Trophoblast cell (in vitro differentiated cells and primary cell): ENCODE measurements at regions not wholly inside any gene's neighbourhood (a gene's known extent, or its start where the extent isn't known, plus 50 kb on each side); places are given as distances from the start of the nearest gene placed in this dataset.

ENCODE experiments used
- DNase-seq, 2 donors: peaks; one replicate each; pipeline ENCODE4 v3.0.0-alpha.2; 2016
- H2AFZ ChIP-seq: 2 replicates; pipeline ENCODE4 v1.6.1; 2013; ENCODE audit warnings: low read length, moderate library complexity, mild to moderate bottlenecking; ENCODE audit not compliant: insufficient read depth, poor library complexity
- H2AK5ac ChIP-seq: 2 replicates; pipeline ENCODE4 v1.6.1; 2013; ENCODE audit warnings: mild to moderate bottlenecking, low read length
- H2BK120ac ChIP-seq: 2 replicates; pipeline ENCODE4 v1.6.1; 2013; ENCODE audit warnings: low read length, mild to moderate bottlenecking, moderate library complexity; ENCODE audit not compliant: insufficient read depth, poor library complexity
- H2BK12ac ChIP-seq: 2 replicates; pipeline ENCODE4 v1.6.1; 2013; ENCODE audit warnings: mild to moderate bottlenecking, low read length, moderate library complexity
- H2BK5ac ChIP-seq: 2 replicates; pipeline ENCODE4 v1.6.1; 2013; ENCODE audit warnings: low read length, low read depth, moderate library complexity, mild to moderate bottlenecking; ENCODE audit not compliant: poor library complexity
- H3K14ac ChIP-seq: 2 replicates; pipeline ENCODE4 v1.6.1; 2013; ENCODE audit warnings: mild to moderate bottlenecking, low read length
- H3K18ac ChIP-seq: 2 replicates; pipeline ENCODE4 v1.6.1; 2013; ENCODE audit warnings: mild to moderate bottlenecking, low read length
- H3K23ac ChIP-seq: 2 replicates; pipeline ENCODE4 v1.6.1; 2013; ENCODE audit warnings: low read length
- H3K27ac ChIP-seq: 2 replicates; pipeline ENCODE4 v1.5.1; 2013; ENCODE audit warnings: low read depth, mild to moderate bottlenecking, inconsistent platforms, low read length, moderate library complexity
- H3K27me3 ChIP-seq: 2 replicates; pipeline ENCODE4 v1.6.1; 2013; ENCODE audit warnings: inconsistent platforms, mild to moderate bottlenecking, low read length, moderate library complexity; ENCODE audit not compliant: insufficient read depth
- H3K36me3 ChIP-seq, 2 experiments: 1 replicate in 1 of 2; 2 replicates in 1 of 2; pipeline ENCODE4 v1.6.1; 2013; ENCODE audit warnings: low read length in 2 of 2, mild to moderate bottlenecking in 2 of 2, moderate library complexity in 1 of 2; ENCODE audit not compliant: insufficient read depth in 2 of 2, control insufficient read depth in 1 of 2
- H3K4ac ChIP-seq: 2 replicates; pipeline ENCODE4 v1.6.1; 2013; ENCODE audit warnings: low read depth, mild to moderate bottlenecking, low read length, moderate library complexity
- H3K4me1 ChIP-seq, 2 experiments: 1 replicate in 1 of 2; 2 replicates in 1 of 2; pipeline ENCODE4 v1.6.1; 2013; ENCODE audit warnings: low read length in 2 of 2, mild to moderate bottlenecking in 2 of 2, moderate library complexity in 1 of 2; ENCODE audit not compliant: insufficient read depth in 2 of 2, control insufficient read depth in 1 of 2
- H3K4me2 ChIP-seq: 2 replicates; pipeline ENCODE4 v1.6.1; 2013; ENCODE audit warnings: inconsistent platforms, mild to moderate bottlenecking, low read length, moderate library complexity
- H3K4me3 ChIP-seq: 2 replicates; pipeline ENCODE4 v1.5.1; 2013; ENCODE audit warnings: mild to moderate bottlenecking, low read depth, low read length, inconsistent platforms
- H3K79me1 ChIP-seq: one replicate; pipeline ENCODE4 v1.6.1; 2013; ENCODE audit warnings: low read length
- H3K79me2 ChIP-seq: 2 replicates; pipeline ENCODE4 v1.6.1; 2013; ENCODE audit warnings: low read length, mild to moderate bottlenecking; ENCODE audit not compliant: control insufficient read depth, insufficient read depth, poor library complexity
- H3K9ac ChIP-seq: 2 replicates; pipeline ENCODE4 v1.6.1; 2013; ENCODE audit warnings: mild to moderate bottlenecking, low read length
- H3K9me3 ChIP-seq: 2 replicates; pipeline ENCODE4 v1.6.1; 2013; ENCODE audit warnings: low read depth, mild to moderate bottlenecking, control low read depth, inconsistent platforms, low read length; ENCODE audit not compliant: insufficient read depth
- H4K12ac ChIP-seq: 2 replicates; pipeline ENCODE4 v1.6.1; 2013; ENCODE audit warnings: low read depth, mild to moderate bottlenecking, low read length, moderate library complexity
- H4K8ac ChIP-seq: 2 replicates; pipeline ENCODE4 v1.6.1; 2013; ENCODE audit warnings: low read depth, mild to moderate bottlenecking, low read length, moderate library complexity
- H4K91ac ChIP-seq: one replicate; pipeline ENCODE4 v1.6.1; 2013; ENCODE audit warnings: low read depth, mild to moderate bottlenecking, low read length, moderate library complexity
- WGBS: extraction: QIAGEN DNeasy Blood & Tissue Kit; methylation state at CpG from one replicate; pipeline ENCODE4 v1.1.7; 2013; ENCODE audit warnings: missing lambda C conversion rate; ENCODE audit not compliant: insufficient read length, insufficient coverage; ENCODE audit errors: extremely low coverage; 5-methylcytosine and 5-hydroxymethylcytosine counted together

DNA sequence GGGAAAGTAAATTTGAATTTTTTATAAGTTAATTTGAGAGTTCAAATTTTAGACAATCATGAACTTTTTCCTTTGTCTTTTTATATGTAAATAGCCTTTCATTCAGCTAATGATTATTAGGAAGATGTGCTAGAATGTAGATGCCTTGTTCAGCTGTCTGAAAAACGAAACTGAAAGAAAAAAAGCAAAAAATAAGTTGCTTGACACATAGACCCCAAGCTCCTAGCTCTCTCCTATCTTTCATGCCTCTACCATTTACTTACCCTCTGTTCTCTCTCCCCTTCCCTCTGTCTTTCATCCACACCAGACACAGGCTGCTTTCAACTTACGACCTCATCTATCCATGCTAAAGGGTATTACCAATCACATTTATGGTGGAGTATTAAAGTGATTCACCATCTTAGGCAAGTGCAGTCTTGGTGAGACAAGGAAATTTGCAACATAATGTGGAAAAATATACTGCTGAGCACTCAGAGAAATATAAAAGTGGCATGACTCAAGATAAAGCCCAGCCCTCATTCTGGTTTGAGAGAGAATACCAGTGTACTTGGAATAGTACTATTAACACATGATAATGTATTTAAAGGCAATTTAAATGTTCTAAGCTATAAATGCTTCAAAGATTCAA, 425.6 kb downstream of the SUCLG1 start:
- no peaks in the 10 kb centered on the region for H3K79me2 ChIP-seq
- H3K27ac ChIP-seq, result no peak overlapping the region
- H4K12ac ChIP-seq, result no peak overlapping the region
- no peaks in the 10 kb centered on the region for H3K36me3 ChIP-seq
- H2AFZ ChIP-seq, result no peak overlapping the region
- no peaks in the 10 kb centered on the region for H3K4me1 ChIP-seq
- H3K9ac ChIP-seq, result no peak overlapping the region
- no peak overlapping the region for H2BK5ac ChIP-seq
- H3K79me1 ChIP-seq, result no peaks in the 10 kb centered on the region
- H2BK12ac ChIP-seq, result no peak overlapping the region
- no peak for DNase-seq
- H4K8ac ChIP-seq, result no peak overlapping the region
- no peak overlapping the region for H3K4me2 ChIP-seq
- H2BK120ac ChIP-seq, result no peak overlapping the region
- no peak overlapping the region for H3K18ac ChIP-seq
- no peak overlapping the region for H3K14ac ChIP-seq
- H3K9me3 ChIP-seq, result no peaks in the 10 kb centered on the region
- H3K27me3 ChIP-seq, result no peaks in the 10 kb centered on the region
- WGBS, result no CpG with 5 or more reads among the region's 2 CpGs
- H3K4ac ChIP-seq, result no peak overlapping the region
- H2AK5ac ChIP-seq, result no peak overlapping the region
- no peak overlapping the region for H4K91ac ChIP-seq
- no peak overlapping the region for H3K4me3 ChIP-seq
- no peak overlapping the region for H3K23ac ChIP-seq

DNA sequence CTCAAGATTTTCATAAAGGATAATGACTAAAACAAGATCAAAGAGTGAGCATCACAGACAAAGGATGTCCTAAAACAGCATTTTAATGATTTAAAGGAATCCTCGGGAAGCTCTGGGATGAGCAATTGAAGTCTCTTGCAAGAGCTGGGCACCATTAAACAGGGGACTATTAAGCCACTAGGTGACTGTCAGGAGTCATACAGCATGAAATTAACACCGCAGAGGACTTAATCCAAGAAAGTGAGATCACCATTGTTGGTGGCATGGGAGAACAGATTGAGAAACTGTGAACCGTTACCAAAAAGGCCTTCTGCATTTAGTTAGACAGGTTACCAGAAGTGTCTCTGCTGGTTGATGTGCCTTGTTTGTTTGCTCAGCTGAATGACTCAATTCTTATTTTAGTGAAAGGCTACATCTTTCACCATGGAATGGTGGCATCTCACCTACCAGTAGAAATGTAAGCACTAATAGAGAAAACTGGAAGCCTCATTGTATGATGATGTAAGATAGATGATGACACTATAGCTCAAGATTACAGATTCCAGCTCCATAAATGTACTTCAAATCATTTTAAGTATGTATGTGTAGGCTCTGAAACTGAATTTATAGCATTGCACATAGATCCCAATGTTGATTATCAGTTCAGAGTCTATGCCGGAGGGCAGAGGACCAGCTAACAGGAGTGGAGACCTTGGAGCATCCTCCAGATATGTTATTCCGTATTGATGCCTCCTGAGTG, 427.6 kb downstream of the SUCLG1 start:
- Histone ChIP-seq H2BK120ac (no peak overlapping the region), H3K36me3 (no peaks in the 10 kb centered on the region), H3K79me1 (no peaks in the 10 kb centered on the region), H3K4ac (no peak overlapping the region), H4K91ac (no peak overlapping the region), H3K18ac (no peak overlapping the region), H2BK5ac (no peak overlapping the region), H3K23ac (no peak overlapping the region), H4K12ac (no peak overlapping the region), H3K27ac (no peak overlapping the region), H3K4me1 (no peaks in the 10 kb centered on the region), H3K4me2 (no peak overlapping the region), H3K14ac (no peak overlapping the region), H3K4me3 (no peak overlapping the region), H4K8ac (no peak overlapping the region), H2AK5ac (no peak overlapping the region), H3K9me3 (no peaks in the 10 kb centered on the region), H2BK12ac (no peak overlapping the region), H3K79me2 (no peaks in the 10 kb centered on the region), H2AFZ (no peak overlapping the region), H3K9ac (no peak overlapping the region), H3K27me3 (no peaks in the 10 kb centered on the region)
- WGBS, result no CpG with 5 or more reads among the region's 5 CpGs
- DNase-seq, result peak; percentile 7 to 51

DNA sequence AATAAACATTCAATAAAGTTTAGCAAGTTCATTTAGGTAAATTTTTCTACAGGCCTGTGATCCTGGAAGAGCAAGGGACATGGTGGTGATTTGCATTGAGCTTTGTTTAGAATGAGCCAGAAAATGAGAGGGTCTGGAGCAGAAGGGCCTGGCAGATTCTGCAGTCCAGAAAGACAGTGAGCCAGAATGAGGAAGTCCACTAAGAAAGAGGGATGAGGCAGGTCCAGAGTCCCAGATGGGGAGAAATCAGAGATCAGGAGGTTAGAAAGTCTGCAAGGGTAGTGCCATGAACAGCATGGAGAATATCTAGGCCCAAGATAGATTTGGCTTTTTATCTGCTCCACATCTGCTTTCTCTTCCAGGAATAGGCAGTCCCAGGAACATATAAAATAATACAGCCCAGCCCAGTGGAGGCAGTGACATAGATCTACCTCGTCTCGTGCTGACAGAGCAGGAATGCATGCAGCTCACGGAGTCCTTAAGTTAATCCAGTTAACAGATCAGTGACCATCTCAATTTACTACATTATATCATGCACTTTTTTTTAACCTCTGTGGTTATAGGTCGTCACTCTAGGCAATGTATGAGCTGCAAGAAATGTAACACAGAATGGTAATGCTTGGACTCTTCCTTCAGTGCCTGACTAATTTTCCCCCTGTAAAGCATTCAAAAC, 429.0 kb downstream of the SUCLG1 start:
- no peak overlapping the region for H2BK120ac ChIP-seq
- no peak overlapping the region for H3K14ac ChIP-seq
- no peaks in the 10 kb centered on the region for H3K79me2 ChIP-seq
- H3K27ac ChIP-seq, result no peak overlapping the region
- no peaks in the 10 kb centered on the region for H3K36me3 ChIP-seq
- H3K9me3 ChIP-seq, result no peaks in the 10 kb centered on the region
- H3K79me1 ChIP-seq, result no peaks in the 10 kb centered on the region
- H4K12ac ChIP-seq, result no peak overlapping the region
- H3K9ac ChIP-seq, result no peak overlapping the region
- no peaks in the 10 kb centered on the region for H3K4me1 ChIP-seq
- H4K91ac ChIP-seq, result no peak overlapping the region
- H3K18ac ChIP-seq, result no peak overlapping the region
- H3K27me3 ChIP-seq, result no peaks in the 10 kb centered on the region
- H3K4ac ChIP-seq, result no peak overlapping the region
- H2BK12ac ChIP-seq, result no peak overlapping the region
- no peak overlapping the region for H2AFZ ChIP-seq
- DNase-seq, result no peak
- H3K4me3 ChIP-seq, result no peak overlapping the region
- H3K4me2 ChIP-seq, result no peak overlapping the region
- no CpG with 5 or more reads among the region's 4 CpGs for WGBS
- no peak overlapping the region for H3K23ac ChIP-seq
- no peak overlapping the region for H4K8ac ChIP-seq
- no peak overlapping the region for H2AK5ac ChIP-seq
- no peak overlapping the region for H2BK5ac ChIP-seq

DNA sequence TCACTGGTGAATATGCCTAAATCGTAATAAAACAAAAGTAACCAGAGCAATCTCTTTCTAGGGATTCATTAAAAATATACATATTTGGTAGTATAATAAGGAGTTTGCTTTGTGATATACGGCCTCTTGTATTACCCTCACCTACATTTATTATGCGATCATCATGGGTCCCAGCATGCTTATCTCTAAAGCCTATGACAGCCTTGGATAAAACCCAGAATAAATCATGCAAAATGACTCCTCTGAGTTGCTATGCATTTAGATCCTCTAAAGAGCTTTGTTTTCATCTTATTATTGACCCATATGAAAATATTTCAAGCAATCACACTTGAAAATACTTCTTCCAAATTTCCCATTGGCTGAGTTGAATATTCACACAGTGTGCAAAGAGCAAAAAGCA, 432.3 kb downstream of the SUCLG1 start:
- Histone ChIP-seq H2BK5ac (no peak overlapping the region), H4K12ac (no peak overlapping the region), H3K9me3 (no peaks in the 10 kb centered on the region), H3K4me1 (no peaks in the 10 kb centered on the region), H4K8ac (no peak overlapping the region), H2BK12ac (no peak overlapping the region), H3K4me3 (no peak overlapping the region), H2BK120ac (no peak overlapping the region), H3K4me2 (no peak overlapping the region), H3K14ac (no peak overlapping the region), H3K9ac (no peak overlapping the region), H3K23ac (no peak overlapping the region), H2AFZ (no peak overlapping the region), H3K36me3 (no peaks in the 10 kb centered on the region), H3K79me2 (no peaks in the 10 kb centered on the region), H3K18ac (no peak overlapping the region), H3K27me3 (no peaks in the 10 kb centered on the region), H2AK5ac (no peak overlapping the region), H3K79me1 (no peaks in the 10 kb centered on the region), H3K4ac (no peak overlapping the region), H3K27ac (no peak overlapping the region), H4K91ac (no peak overlapping the region)
- DNase-seq, result no peak
- WGBS, result no CpG with 5 or more reads among the region's 3 CpGs
